GM20431 (cell line): ENCODE measurements at regions not wholly inside any gene's neighbourhood (a gene's known extent, or its start where the extent isn't known, plus 50 kb on each side); places are given as distances from the start of the nearest gene placed in this dataset.

Experiments
- in situ Hi-C: fragments of 300-500 bp; cut with MseI, MboI; formaldehyde crosslinking; loops from one replicate; pipeline ENCODE4 v1.15.0; 2020; ENCODE audit warnings: low sequenced_read_pairs; ENCODE audit not compliant: unreplicated experiment

DNA sequence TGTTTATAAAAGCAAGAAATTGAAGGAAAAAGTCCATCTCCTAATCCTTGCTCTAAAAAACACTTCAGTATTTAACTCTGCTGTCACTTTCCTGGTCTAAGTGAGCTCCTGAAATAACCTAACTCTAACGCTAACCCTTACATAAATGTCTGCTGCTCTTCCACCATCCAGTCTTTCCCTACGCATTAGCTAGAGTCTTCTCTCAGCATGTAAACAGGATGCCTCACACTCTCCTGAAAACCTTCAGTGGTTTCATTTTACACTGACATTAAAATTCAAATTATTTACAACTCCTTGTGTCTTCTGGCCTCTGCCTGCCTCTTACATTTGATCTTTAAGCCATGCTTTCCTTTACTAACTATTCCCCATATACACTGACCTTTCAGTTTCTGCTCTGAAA is 697.6 kb upstream of the CXADR start:
- in situ Hi-C loops = no loop called here

DNA sequence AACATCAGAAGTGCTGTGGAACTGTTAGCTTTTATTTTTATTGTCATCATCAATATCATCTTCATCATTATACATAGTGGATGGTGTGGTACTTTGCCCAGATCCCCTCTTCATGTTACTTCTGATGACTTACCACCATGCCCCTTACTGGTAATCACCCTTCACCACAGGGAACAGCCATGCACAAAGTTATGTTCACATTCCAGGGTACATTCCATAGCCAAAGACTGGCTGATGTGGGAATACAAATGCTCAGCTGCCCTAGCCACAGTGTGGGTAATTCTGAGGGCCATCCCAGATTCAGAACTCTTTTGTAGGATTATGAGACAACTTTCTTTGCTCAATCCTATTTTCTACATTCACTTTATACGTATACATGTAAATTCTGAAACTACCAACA is 691.3 kb upstream of the CXADR start:
- in situ Hi-C loops = no loop called here

GRCh38 chr21:16829532-16829931 is 683.3 kb upstream of the CXADR start:
- in situ Hi-C loops = no loop called here

DNA sequence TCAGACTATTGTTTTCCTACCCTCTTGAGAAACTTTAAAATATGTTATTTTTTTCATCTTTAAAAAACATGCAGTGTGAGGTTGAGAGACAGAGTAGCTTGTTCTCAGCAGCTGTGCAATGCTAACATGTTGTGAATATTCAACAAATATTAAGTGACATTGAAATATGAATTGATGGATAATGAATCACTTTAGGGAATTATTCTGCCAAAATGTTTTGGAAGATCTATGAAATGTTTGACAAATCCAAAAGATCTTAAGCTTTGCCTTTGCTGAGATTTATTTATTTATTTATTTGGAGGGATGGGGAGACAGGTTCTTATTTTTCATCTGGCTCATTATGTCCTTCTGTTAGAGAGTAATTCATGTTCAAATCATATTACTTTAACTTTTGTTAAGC is 680.1 kb upstream of the CXADR start:
- in situ Hi-C loops = no loop called here

- in situ Hi-C loops = no loop called here
These were observed 678.1 kb upstream of the CXADR start for GRCh38 chr21:16834791-16835190.

DNA sequence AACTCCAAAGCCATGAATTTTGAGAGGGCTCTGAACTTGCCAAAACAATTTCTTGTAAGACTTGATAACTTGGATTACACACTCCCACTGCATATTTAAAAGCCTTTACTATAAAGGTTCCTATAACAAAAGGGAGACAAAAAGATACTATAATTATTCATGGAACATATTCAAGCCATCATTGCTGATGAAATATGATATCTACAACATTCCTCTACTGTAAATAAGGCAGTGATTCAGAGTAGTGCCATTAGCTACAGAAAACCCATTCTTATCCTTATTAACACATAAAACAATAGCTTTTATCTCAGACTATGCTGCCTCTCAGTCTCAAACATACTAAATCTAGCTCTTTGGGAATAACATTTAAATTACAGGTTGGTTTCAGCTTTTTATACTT is 675.5 kb upstream of the CXADR start:
- in situ Hi-C loops = no loop called here

DNA sequence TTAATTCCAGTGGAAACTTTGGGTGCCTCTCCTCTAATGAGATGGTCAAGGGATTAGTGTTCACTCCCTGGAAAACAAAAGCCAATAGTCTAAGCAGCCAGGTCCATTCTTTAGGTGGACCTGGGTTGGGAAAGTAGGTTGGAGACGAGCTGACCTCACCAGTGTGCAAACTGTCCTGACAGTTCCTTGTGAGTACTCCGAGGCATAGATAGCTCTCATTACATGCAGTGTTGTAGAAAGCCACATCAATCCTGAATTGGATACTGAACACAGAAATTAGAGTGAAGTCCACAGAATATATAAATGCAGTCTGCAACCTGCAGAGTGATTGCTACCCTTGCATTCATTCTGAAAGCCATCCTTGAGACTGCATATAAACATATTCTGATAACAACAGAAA is 675.1 kb upstream of the CXADR start:
- in situ Hi-C loops = no loop called here

GRCh38 chr21:16838331-16838730 is 674.5 kb upstream of the CXADR start:
- in situ Hi-C loops = no loop called here

GRCh38 chr21:16840538-16840937 is 672.3 kb upstream of the CXADR start:
- in situ Hi-C loops = no loop called here

- in situ Hi-C loops = no loop called here
These were observed 670.7 kb upstream of the CXADR start for GRCh38 chr21:16841975-16842695.

DNA sequence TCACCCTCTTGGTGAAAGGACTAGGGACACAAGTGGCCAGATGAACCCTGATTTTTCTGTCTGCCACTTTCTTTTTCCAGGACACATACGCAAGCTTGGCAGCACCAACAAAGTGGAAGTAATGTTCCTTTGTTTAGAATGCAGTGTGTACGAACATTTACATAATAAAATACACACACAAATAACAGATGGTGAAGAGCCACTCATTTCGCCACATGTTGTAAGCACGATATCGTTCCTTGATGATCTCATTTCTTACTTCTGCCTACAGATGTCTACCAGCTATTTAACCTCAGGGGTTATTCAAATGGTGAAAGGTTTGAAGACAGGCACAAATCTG is 670.2 kb upstream of the CXADR start:
- in situ Hi-C loops = no loop called here

DNA sequence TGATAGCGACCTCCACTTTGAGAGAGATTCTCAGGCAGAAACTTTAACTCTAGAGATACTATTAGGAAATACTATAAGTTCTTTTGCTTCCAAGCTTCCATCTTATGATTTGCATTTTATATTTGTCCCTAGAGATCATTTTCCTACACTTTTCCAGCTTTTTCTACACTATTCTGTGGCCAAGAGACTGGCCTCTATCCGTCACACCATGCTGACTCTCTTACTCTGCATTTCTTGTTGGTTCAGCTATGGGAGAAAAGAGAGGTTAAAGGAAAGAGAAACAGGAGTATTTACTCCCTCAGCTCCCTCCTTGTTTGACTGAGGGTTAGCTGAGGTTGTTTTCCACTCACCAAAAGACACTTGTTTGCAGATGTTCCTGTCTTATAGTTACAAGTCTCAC is 665.6 kb upstream of the CXADR start:
- in situ Hi-C loops = no loop called here

- in situ Hi-C loops = no loop called here
These were observed 661.8 kb upstream of the CXADR start for GRCh38 chr21:16851054-16851453.

- in situ Hi-C loops = no loop called here
These were observed 657.6 kb upstream of the CXADR start for GRCh38 chr21:16855164-16855667.

- in situ Hi-C loops = no loop called here
These were observed 649.4 kb upstream of the CXADR start for GRCh38 chr21:16863362-16863905.

GRCh38 chr21:16863908-16864307 is 648.9 kb upstream of the CXADR start:
- in situ Hi-C loops = no loop called here

- in situ Hi-C loops = no loop called here
These were observed 647.2 kb upstream of the CXADR start for GRCh38 chr21:16865632-16866031.

DNA sequence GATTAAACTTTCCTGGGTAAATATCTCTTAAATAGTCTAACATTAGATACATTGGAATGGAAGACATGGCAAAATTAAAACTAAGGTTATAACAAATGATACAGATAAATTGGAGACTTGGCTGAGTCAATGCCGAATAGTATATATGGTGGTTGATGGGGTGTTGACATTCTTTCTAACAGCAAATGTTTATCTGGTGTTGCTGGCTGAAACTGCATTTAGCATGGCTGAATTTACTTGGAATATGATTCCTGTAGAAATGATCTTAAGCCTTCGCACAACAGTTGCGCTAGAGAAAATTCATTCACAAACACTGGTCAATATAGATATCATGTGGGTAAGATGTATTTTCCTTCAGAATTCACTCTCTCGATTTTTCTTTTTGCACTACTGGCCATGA is 646.0 kb upstream of the CXADR start:
- in situ Hi-C loops = no loop called here

- in situ Hi-C loops = no loop called here
These were observed 642.7 kb upstream of the CXADR start for GRCh38 chr21:16870103-16870502.

- in situ Hi-C loops = no loop called here
These were observed 640.2 kb upstream of the CXADR start for GRCh38 chr21:16872616-16873015.

DNA sequence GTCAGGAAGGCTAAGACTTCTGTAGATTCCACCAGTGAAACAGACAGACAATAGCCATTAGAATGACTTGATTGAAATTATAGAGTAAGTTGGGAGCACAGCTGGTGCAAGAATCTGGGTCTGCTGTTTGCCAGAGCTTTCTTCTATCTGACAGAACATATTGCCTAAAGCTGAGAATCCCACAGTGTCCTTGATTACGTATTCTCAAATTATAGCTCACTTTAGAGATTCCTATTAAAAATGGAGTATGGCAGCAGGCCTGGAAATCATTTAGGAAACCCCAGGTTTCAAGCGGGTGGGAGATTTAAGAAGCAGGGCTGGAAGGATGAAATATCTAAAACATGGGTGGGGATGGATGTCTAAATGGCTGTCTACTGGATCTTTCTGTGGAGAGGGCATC is 639.7 kb upstream of the CXADR start:
- in situ Hi-C loops = no loop called here

- in situ Hi-C loops = no loop called here
These were observed 639.2 kb upstream of the CXADR start for GRCh38 chr21:16873596-16873995.
